WI38 (cell line): ENCODE measurements at regions not wholly inside any gene's neighbourhood (a gene's known extent, or its start where the extent isn't known, plus 50 kb on each side); places are given as distances from the start of the nearest gene placed in this dataset.
"Not testable (repeated sequence)": the region's sequence is repeated elsewhere in the genome, so short reads cannot be mapped to it uniquely, and the experiment has no call there.

Experiments
- H3K4me3 ChIP-seq: 2 replicates; pipeline ENCODE4 v1.5.1; 2011; ENCODE audit warnings: low read depth, mild to moderate bottlenecking, control low read depth, low read length
- CTCF ChIP-seq: IDR thresholded peaks from 2 replicates; pipeline ENCODE4 v1.5.1; 2012; ENCODE audit warnings: low read depth, mild to moderate bottlenecking, control low read depth, low read length

DNA sequence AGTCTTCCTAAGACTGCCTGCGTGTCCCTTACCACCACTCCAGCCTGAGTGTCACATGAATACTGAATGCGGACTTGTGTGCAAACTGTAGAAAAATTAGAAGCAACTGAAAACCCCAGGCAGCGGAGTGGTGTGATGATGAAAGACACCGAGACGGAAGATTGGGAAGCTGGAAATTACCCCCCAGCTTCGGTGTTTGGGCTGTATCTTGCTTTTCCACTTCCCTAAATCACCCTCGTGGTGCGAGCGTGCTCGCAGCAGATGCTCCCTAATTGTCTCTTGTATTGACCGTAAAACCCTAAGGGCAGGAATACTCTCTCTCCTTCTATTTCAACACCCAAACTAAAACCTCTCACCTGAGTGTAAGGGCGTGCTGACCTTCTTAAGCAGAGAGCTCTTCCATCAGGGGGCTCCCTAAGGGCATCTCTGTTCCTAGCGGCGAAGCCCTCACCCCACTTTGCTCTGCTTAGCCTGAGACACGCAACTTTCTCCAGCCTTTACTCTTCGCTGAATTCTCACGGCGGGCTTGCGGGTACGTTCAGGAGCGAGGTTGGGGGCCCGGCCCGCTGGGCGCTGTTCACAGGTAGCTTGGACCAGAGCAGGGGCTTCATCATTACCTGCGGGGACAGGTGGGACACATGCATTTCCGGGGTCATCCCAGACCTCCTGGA is 62.4 kb downstream of the CRYBB2 start:
- no peak for TF ChIP-seq CTCF
- H3K4me3 ChIP-seq = no peak overlapping the region

DNA sequence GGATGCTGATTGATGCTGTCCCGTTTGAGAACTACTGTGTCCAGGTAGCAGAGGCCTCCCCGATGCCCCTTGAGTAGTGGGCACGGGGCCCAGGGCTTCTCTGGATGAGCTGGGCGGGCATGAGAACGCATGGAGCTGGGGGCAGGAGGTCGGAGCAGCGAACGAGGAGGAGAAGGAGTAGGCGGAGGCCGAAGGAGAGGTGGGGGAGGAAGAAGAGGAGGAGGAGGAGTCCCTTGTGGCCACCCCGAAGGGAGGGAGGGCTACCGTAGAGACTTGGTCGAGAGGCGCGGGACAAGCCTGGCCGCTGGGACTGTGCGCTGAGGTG is 62.9 kb downstream of the CRYBB2 start:
- no peak overlapping the region for H3K4me3 ChIP-seq
- TF ChIP-seq CTCF = no peak

- no peak for TF ChIP-seq CTCF
- no peak overlapping the region for H3K4me3 ChIP-seq
Observed at GRCh38 chr22:25282671-25283561, 63.5 kb downstream of the CRYBB2 start.

DNA sequence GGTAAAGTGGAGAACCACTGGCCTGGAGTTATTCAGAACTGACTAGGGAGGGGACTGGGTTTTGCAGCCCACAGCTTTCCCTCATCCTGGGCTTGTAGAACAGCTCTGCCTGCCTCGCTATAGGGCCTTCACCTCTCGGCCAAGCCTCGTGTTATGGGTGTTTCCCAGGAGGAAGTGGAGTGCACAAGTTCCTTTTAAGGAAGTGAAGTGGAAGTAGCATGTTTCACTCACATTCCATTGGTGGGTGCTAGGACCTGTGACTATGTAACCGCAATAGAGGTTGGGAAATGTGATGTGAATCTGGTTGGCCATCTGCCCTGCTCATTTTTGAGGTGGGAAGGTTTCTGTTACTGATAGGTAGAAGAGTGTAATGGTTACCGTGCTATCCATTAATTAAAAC is 69.0 kb downstream of the CRYBB2 start:
- not testable (repeated sequence) for H3K4me3 ChIP-seq

DNA sequence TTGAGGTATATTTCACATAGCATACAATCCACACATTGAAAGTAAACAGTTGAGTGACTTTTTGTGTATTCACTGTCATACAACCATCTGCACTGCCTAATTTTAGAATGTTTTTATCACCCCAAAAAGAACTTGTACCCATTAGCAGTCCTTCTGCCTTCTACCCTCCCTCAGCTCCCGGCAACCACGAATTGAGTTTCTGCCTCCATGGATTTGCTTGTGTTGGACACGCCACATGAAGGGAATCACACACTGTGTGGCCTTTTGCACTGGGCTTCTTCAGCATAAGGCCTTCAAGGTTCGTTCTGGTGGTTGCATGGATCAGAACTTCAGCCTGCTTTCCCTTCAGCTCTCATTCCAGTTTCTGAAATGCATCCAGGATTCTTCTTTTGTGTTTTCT is 82.5 kb downstream of the CRYBB2 start:
- H3K4me3 ChIP-seq = not testable (repeated sequence)

- not testable (repeated sequence) for H3K4me3 ChIP-seq
Observed at GRCh38 chr22:25309586-25309985, 90.1 kb downstream of the CRYBB2 start.

DNA sequence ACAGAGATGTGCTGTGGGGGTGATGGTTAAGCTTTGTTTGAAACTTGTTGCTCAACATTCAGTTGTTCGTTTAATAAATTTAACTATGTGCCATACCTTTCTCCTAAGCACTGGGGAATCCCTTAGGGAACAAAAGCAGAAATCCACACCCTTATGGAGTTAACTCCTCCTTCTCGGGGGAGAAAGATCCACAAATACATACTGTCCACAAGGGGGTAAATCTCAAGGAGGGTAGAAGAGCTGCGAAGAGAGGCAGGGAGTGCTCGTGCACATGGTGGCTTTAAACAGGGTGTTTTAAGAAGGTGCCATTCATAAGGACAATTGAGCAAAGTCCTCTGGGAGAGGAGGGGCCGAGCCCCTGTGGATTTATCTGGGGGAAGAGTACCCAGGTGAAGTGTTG is 92.5 kb downstream of the CRYBB2 start:
- not testable (repeated sequence) for H3K4me3 ChIP-seq

- no peak for TF ChIP-seq CTCF
Observed at GRCh38 chr22:25318081-25318823, 98.8 kb downstream of the CRYBB2 start.

GRCh38 chr22:25327018-25327755 is 107.7 kb downstream of the CRYBB2 start:
- no peak for TF ChIP-seq CTCF
- H3K4me3 ChIP-seq = no peak overlapping the region

More at GRCh38 chr22:25318081-25318823, 98.8 kb downstream of the CRYBB2 start:
- no peak overlapping the region for H3K4me3 ChIP-seq
